Right atrium auricular region (tissue), 2 donors: ENCODE measurements at regions not wholly inside any gene's neighbourhood (a gene's known extent, or its start where the extent isn't known, plus 50 kb on each side); places are given as distances from the start of the nearest gene placed in this dataset.

ENCODE experiments used
- DNase-seq: peaks from one replicate; pipeline ENCODE4 v3.0.0-alpha.2; 2019; ENCODE audit warnings: low spot score
- H3K27ac ChIP-seq, 2 donors: fragments of 200-600 bp; sonication (generic); 1 replicate in 1 of 2; 2 replicates in 1 of 2; pipeline ENCODE4 v1.5.1; 2016 to 2019
- H3K27me3 ChIP-seq, 2 donors: fragments of 200-600 bp; sonication (generic); one replicate each; pipeline versions ENCODE4 v1.5.1 to v1.6.0; 2017 to 2019
- H3K36me3 ChIP-seq: fragments of 200-600 bp; sonication (generic); one replicate; pipeline ENCODE4 v1.5.1; 2016
- H3K4me1 ChIP-seq, 2 donors: fragments of 200-600 bp; sonication (generic); one replicate each; pipeline versions ENCODE4 v1.5.1 to v1.6.0; 2017 to 2019
- H3K4me3 ChIP-seq, 2 donors: fragments of 200-600 bp; sonication (generic); 1 replicate in 1 of 2; 2 replicates in 1 of 2; pipeline ENCODE4 v1.5.1; 2017 to 2019; ENCODE audit warnings: mild to moderate bottlenecking in 1 of 2, moderate library complexity in 1 of 2
- H3K9me3 ChIP-seq, 2 donors: fragments of 200-600 bp; sonication (generic); one replicate each; pipeline ENCODE4 v1.5.1; 2019
- CTCF ChIP-seq, 2 donors: fragments of 200-600 bp; sonication (generic); IDR thresholded peaks; one replicate each; pipeline ENCODE4 v1.5.1; 2019; ENCODE audit warnings: antibody characterized with exemption in 2 of 2

DNA sequence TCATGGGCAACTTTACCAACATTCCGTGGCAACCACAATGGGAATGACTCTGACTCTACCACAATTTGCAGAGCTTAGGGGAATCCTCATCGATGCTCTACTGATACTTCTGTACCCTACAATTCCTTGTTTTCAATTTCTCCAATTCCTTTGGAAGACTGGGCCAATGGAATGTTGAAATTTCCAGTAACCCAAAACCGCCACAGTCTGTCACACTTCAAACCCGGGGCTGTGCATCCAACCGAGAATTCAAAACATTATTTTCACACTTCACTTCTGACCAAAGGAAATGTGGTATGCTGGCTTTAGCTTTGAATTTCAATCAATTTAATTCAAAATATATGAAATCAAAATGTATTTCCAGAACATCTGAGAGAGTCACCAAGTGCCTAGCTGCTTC lies 951.4 kb downstream of the VRK1 start:
- TF ChIP-seq CTCF (IDR thresholded peaks at IDR 0.05) = no peak
- no peak overlapping the region for H3K27ac ChIP-seq
- no peak for DNase-seq
- H3K9me3 ChIP-seq = no peaks in the 10 kb centered on the region
- H3K36me3 ChIP-seq = no peaks in the 10 kb centered on the region
- no peaks in the 10 kb centered on the region for H3K4me1 ChIP-seq
- no peaks in the 10 kb centered on the region for H3K27me3 ChIP-seq
- H3K4me3 ChIP-seq = no peak overlapping the region

GRCh38 chr14:97757491-97757890 lies 960.3 kb downstream of the VRK1 start:
- H3K36me3 ChIP-seq = no peaks in the 10 kb centered on the region
- no peak overlapping the region for H3K4me3 ChIP-seq
- H3K27ac ChIP-seq = no peak overlapping the region
- TF ChIP-seq CTCF (IDR thresholded peaks at IDR 0.05) = no peak
- H3K4me1 ChIP-seq = no peaks in the 10 kb centered on the region
- DNase-seq = no peak
- no peaks in the 10 kb centered on the region for H3K9me3 ChIP-seq
- no peaks in the 10 kb centered on the region for H3K27me3 ChIP-seq

DNA sequence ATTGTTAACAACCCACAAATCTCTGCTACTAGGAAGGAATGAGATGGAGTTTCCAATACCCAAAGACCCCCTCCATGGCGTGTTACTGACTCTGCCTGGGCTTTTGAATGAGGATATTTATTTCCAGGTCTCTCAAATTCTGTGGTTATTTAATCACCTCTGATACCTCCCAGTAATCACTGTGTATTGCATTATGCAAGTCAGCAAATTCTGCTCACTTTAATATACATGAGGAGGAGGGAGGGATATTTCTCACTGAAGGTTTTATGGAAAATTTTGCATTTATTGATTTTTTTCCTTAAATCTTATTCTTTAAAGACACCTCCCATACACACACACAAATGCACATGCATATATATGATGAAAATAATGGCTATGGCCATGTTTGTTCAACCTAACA lies 962.9 kb downstream of the VRK1 start:
- Histone ChIP-seq H3K4me3 (no peak overlapping the region), H3K27ac (no peak overlapping the region), H3K9me3 (no peaks in the 10 kb centered on the region), H3K27me3 (no peaks in the 10 kb centered on the region), H3K4me1 (no peaks in the 10 kb centered on the region), H3K36me3 (no peaks in the 10 kb centered on the region)
- TF ChIP-seq CTCF (IDR thresholded peaks at IDR 0.05) = no peak
- DNase-seq = no peak

- H3K4me3 ChIP-seq = no peak overlapping the region
- no peak for DNase-seq
- H3K9me3 ChIP-seq = no peaks in the 10 kb centered on the region
- no peak for TF ChIP-seq CTCF (IDR thresholded peaks at IDR 0.05)
- no peaks in the 10 kb centered on the region for H3K27me3 ChIP-seq
- H3K27ac ChIP-seq = no peak overlapping the region
- H3K4me1 ChIP-seq = no peaks in the 10 kb centered on the region
- H3K36me3 ChIP-seq = no peaks in the 10 kb centered on the region
Measured at GRCh38 chr14:97762386-97762785, 965.2 kb downstream of the VRK1 start.

DNA sequence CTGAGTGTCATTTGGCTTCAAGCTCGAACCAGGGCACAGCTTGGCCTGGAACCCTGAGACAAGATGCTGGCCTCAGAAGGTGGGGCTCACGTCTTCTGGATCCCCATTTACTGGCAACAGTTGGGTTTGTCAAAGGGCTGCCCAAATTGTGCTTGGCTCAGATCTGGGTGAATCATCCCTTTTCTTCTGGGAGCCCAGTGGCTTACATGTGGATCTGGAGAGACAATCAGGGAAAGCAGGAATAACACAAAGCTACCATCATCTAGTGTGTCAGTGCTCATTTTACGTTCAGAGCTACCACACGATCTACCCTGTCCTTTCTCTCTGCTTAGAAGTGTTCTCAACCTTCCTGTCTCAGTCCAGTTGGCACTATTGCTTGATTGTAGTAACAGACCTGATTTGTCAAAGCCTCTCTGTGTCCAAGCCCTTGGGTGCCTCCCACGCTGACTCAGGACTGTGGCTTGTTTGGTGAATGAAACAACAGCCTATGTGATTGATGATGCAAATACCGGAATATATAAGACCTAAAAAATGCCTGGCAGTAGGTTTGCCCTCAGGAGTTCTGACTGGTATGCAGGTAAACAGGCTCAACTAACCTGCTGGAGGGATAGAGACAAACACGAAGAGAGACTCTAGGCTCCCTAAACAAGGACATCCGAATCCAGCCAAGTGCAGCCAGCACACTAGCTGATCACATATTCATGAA lies 974.3 kb downstream of the VRK1 start:
- H3K27ac ChIP-seq = no peak overlapping the region
- no peaks in the 10 kb centered on the region for H3K4me1 ChIP-seq
- H3K36me3 ChIP-seq = no peaks in the 10 kb centered on the region
- DNase-seq = no peak
- H3K27me3 ChIP-seq = no peaks in the 10 kb centered on the region
- no peak for TF ChIP-seq CTCF (IDR thresholded peaks at IDR 0.05)
- H3K4me3 ChIP-seq = no peak overlapping the region
- no peaks in the 10 kb centered on the region for H3K9me3 ChIP-seq

DNA sequence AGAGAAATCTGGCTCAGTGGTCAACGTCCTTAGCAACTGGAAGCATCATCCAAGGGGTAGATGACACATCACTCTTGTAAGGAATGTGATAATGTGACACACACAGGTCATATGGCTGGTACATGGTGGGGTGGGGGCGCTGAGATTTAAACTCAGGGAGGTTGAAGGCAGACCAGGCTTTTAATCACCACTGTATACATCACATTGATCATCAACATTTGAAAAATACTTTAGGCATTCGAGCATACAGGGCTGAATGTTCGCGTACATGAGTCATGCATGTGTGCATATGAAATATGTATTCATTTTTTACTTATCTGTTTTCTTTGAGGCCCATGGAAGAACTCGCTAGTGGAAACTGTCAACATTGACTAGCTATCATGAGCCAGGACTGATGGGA lies 976.4 kb downstream of the VRK1 start:
- Histone ChIP-seq H3K27me3 (no peaks in the 10 kb centered on the region), H3K36me3 (no peaks in the 10 kb centered on the region), H3K4me3 (no peak overlapping the region), H3K9me3 (no peaks in the 10 kb centered on the region), H3K27ac (no peak overlapping the region), H3K4me1 (no peaks in the 10 kb centered on the region)
- no peak for TF ChIP-seq CTCF (IDR thresholded peaks at IDR 0.05)
- no peak for DNase-seq
